ENCODE measurements at regions not wholly inside any gene's neighbourhood (a gene's known extent, or its start where the extent isn't known, plus 50 kb on each side); places are given as distances from the start of the nearest gene placed in this dataset.

DNA sequence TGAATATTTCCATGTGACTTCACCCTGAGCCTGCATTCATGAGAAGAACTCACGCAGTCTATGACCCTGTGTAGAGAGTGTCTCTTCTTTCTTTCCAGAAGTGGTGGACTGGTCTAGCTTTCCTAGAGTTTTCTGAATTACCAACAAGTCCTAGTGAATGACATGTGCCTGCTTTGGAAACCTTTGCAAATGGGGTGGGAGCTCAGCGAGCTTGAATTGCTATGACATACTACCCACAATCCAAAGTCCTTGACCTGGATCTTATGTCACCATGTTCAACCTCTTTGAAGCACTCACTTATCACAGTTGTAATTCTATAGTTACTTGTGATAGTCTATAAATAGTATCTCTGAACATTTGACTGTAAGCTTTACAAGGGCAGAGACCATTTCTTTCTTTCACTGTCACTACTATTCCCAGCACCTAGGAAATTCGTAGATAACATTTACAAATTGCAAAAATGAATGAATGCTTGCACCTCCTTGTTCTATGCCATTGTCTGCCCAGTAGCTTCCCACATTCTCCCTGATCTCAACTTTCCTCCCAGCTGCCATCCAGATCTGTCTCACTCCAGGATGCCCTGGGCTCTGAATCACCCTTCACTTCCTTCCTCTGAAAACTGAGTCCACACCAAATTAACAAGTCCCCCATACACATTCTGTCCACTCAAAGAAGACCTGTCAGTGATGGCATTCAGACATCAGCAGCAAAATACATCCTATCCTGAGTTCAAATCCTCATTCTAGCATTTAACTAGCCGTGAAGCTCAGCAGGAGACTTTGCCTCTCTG is 201.9 kb upstream of the SESN3 start:
- TF ChIP-seq, protein P1, sequence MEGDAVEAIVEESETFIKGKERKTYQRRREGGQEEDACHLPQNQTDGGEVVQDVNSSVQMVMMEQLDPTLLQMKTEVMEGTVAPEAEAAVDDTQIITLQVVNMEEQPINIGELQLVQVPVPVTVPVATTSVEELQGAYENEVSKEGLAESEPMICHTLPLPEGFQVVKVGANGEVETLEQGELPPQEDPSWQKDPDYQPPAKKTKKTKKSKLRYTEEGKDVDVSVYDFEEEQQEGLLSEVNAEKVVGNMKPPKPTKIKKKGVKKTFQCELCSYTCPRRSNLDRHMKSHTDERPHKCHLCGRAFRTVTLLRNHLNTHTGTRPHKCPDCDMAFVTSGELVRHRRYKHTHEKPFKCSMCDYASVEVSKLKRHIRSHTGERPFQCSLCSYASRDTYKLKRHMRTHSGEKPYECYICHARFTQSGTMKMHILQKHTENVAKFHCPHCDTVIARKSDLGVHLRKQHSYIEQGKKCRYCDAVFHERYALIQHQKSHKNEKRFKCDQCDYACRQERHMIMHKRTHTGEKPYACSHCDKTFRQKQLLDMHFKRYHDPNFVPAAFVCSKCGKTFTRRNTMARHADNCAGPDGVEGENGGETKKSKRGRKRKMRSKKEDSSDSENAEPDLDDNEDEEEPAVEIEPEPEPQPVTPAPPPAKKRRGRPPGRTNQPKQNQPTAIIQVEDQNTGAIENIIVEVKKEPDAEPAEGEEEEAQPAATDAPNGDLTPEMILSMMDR (conservative IDR thresholded peaks at IDR 0.05), result no peak
- peaks cover 3 to 4% of the 10 kb centered on the region in 2 experiments; a peak in 1 of 5 replicates for H3K9me3 Mint-ChIP-seq
- DNase-seq, result no peak
- H3K9me3 ChIP-seq (ENCODE audit: control insufficient read depth, low read depth, low read length), result no peaks in the 10 kb centered on the region
- no peak overlapping the region for H2BK5ac ChIP-seq (ENCODE audit: insufficient read length, low read length)
- no peak overlapping the region for H4K91ac ChIP-seq (ENCODE audit: insufficient read length, low read depth, low read length)
- H2BK20ac ChIP-seq (ENCODE audit: low read depth, low read length, poor library complexity, severe bottlenecking), result no peak overlapping the region
- H4K8ac ChIP-seq (replicated peaks; ENCODE audit: insufficient read length, low read depth, low read length), result no peak overlapping the region
- no peak overlapping the region for H2BK12ac ChIP-seq (ENCODE audit: insufficient read length, low read depth, low read length)
- H3K79me2 ChIP-seq (ENCODE audit: insufficient read depth, low read length), result no peaks in the 10 kb centered on the region
- no CpG with 5 or more reads among the region's 4 CpGs for WGBS (ENCODE audit: extremely low coverage, insufficient read length, low lambda C conversion rate)
- no peak overlapping the region for H3T11ph ChIP-seq (ENCODE audit: low read length)
- no peak overlapping the region for H3K4me3 Mint-ChIP-seq
- no peak overlapping the region for H3K23ac ChIP-seq (ENCODE audit: insufficient read length, low read depth, low read length)
- no peak overlapping the region for H3K14ac ChIP-seq (ENCODE audit: insufficient read depth, low read length)
- peaks cover 2% of the 10 kb centered on the region; the same call in 1 of the 2 replicates for H3K27me3 Mint-ChIP-seq (ENCODE audit: low read depth)
- H3K79me1 ChIP-seq (ENCODE audit: insufficient read depth, low read depth, low read length, poor library complexity, severe bottlenecking), result no peaks in the 10 kb centered on the region
- H3K4me2 ChIP-seq (ENCODE audit: insufficient read depth, insufficient read length, low read length), result no peak overlapping the region
- 0 out of 2 replicates have a peak, but pooled peaks cover 3% of the 10 kb centered on the region for H3K4me1 ChIP-seq (ENCODE audit: insufficient read depth, low read length)
- H2BK15ac ChIP-seq (ENCODE audit: low read depth, low read length), result no peak overlapping the region
- no peaks in the 10 kb centered on the region for H4K20me1 ChIP-seq (ENCODE audit: control insufficient read depth, insufficient read depth, insufficient read length)
- no peak overlapping the region for H3K27ac Mint-ChIP-seq
- no peaks in the 10 kb centered on the region for H3K23me2 ChIP-seq (ENCODE audit: insufficient read length, low read depth, low read length, poor library complexity, severe bottlenecking)
- H4K5ac ChIP-seq (ENCODE audit: insufficient read length, low read depth, low read length), result no peak overlapping the region
- H3K4ac ChIP-seq (ENCODE audit: low read depth, low read length), result no peak overlapping the region
- H3K56ac ChIP-seq (ENCODE audit: insufficient read length, low read depth, low read length), result no peak overlapping the region
- H3K27me3 ChIP-seq (ENCODE audit: insufficient read depth, low read length), result no peaks in the 10 kb centered on the region
- H3K36me3 Mint-ChIP-seq (ENCODE audit: insufficient read depth in 1 of 3, low read depth in 3 of 3), result peaks cover 0 to 9% (median 0%) of the 10 kb centered on the region in 3 experiments; a peak in 2 of 7 replicates
- H2BK120ac ChIP-seq (ENCODE audit: low read depth, low read length, poor library complexity, severe bottlenecking), result no peak overlapping the region
- H3K18ac ChIP-seq (ENCODE audit: insufficient read length, low read depth, low read length), result no peak overlapping the region
- no peak overlapping the region for H2AK5ac ChIP-seq (ENCODE audit: insufficient read length, low read length)
- no peak overlapping the region for H3K27ac ChIP-seq (ENCODE audit: insufficient read length, low read depth, low read length)
- H3K4me1 Mint-ChIP-seq, result peaks cover 14 to 15% of the 10 kb centered on the region in 2 experiments
- no peak overlapping the region for H2AFZ ChIP-seq (ENCODE audit: low read length)
- H3K9ac ChIP-seq (ENCODE audit: extremely low read depth, insufficient read length, low read length), result no peak overlapping the region
